AG20443 (cell line): ENCODE measurements at regions not wholly inside any gene's neighbourhood (a gene's known extent, or its start where the extent isn't known, plus 50 kb on each side); places are given as distances from the start of the nearest gene placed in this dataset.

Source experiments
- DNase-seq: peaks from one replicate; pipeline ENCODE4 v3.0.0; 2012; ENCODE audit warnings: low spot score, mixed read lengths

GRCh38 chr21:34192646-34193285, 119.4 kb downstream of the MRPS6 start:
- DNase-seq = no peak

DNA sequence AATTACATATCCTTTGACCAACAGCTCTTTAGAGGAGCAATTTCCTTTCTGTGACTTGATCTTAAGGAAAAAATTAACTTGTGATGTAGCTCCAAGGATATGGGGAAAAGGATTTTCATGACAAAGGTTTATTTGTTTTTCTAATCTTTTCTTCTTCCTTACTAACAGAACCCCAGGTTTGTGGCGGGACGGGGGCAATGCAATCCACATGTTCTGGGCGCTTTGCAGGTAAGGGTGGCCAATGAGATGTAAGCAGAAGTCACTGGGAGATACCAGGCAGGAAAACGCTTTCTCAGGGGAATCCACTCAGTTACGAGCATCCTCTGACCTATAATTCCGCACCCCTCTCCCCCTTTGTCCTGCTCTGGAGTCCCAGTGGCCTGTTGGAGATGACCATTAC, 122.0 kb downstream of the MRPS6 start:
- DNase-seq = no peak

- no peak for DNase-seq
Measured at GRCh38 chr21:34196996-34197395, 123.6 kb downstream of the MRPS6 start.

- no peak for DNase-seq
Measured at GRCh38 chr21:34197561-34197960, 124.2 kb downstream of the MRPS6 start.

DNA sequence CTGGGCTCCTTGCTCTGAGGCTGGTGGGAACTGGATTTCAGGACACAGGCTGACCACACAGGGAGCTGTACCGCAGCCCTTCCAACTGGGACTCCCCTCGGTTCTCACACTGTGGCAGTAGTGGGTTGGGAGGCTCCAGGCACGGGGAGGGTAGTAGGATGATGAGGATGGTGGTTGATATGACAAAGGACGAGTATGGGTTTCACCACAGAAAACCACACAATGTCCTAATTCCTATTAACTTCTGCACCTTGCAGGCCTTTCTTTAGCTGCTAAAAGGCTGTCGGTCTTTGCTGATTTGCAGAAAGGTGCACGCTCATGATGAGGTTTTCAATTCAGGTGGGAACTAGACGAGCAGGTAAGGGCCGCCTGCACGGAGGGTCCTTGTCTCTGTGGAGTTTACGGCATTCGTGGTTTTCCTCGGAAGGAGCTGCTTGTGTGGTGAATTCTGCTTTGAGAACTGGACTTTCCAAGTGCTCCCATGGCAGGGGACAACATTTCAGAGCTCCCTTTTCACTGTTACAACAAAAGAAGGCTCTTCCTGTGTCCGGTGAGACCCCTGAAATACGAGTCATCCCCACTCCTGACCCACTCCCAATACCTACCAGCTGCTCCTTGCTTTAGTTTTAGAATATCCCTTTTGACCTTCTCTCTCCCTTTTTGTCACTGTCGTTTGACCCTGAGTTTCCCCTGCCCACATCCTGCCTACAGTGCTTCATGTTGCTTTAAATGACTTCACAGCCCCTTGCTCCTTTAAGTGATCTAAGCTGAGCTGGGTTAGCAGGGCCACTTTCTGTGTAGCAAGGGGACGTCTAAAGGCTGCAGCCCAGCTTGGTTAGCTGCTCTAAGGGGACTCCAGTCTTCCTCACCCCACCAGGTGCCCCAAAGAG, 125.1 kb downstream of the MRPS6 start:
- DNase-seq = no peak

- DNase-seq = no peak
Measured at GRCh38 chr21:34199121-34199910, 125.9 kb downstream of the MRPS6 start.

DNA sequence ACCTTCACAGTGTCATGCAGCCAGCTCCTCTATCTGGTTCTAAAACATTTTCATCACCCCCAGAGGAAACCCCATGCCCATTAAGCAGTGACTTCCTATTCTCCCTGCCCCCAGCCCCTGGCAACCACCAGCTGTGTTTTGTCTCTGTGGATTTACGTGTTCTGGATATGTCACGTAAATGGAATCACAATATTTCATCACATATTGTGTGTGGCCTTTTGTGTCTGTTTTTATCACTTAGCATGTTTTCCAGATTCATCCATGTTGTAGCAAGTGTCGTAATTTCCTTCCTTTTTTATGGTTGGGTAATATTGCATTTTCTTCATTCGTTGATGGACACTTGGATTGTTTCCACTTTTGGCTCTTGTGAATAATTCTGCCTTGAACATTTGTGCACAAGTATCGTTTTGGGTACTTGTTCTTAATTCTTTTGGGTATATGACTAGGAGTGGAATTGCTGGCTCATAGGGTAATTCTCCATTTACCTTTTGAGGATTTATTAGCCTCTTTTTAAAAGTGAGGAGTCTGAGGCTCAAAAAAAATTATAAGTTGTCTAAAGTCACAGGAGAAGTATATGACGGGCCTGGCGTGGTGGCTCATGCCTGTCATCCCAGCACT, 127.0 kb downstream of the MRPS6 start:
- DNase-seq = no peak

DNA sequence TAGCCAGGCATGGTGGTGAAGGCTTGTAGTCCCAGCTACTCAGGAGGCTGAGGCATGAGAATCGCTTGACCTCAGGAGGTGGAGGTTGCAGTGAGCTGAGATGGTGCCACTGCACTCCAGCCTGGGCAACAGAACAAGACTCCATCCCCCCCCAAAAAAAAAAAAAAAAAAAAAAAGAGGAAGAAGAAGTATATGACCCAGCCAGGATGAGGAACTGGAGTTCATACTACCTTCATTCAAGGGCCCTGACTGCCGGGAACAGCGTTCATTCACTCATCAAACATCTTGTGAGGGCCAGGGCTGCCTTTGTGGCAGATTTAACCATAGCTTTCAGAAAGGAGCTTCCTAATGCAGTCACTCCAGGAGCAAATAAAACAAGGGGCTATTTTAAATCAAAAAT, 127.6 kb downstream of the MRPS6 start:
- no peak for DNase-seq

DNA sequence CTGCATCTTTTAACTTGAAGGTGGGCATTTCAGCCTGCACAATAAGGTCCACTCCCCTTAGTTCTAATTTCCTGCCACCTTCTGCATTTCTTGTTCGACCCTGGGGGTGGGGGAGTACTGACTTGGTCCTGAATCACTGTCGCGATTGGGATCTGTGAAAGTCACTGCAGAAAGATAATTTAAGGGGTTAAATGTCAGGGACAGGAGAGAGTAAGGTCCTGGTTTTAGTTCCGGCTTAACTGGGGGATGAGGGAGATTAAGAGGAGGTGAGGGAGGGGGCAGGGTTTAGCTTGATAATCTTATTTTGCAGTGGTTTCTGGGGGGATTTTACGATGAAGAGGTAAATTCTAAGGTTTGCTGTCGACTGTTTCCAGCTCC, 128.1 kb downstream of the MRPS6 start:
- DNase-seq = no peak

GRCh38 chr21:34202553-34203372, 129.4 kb downstream of the MRPS6 start:
- no peak for DNase-seq

DNA sequence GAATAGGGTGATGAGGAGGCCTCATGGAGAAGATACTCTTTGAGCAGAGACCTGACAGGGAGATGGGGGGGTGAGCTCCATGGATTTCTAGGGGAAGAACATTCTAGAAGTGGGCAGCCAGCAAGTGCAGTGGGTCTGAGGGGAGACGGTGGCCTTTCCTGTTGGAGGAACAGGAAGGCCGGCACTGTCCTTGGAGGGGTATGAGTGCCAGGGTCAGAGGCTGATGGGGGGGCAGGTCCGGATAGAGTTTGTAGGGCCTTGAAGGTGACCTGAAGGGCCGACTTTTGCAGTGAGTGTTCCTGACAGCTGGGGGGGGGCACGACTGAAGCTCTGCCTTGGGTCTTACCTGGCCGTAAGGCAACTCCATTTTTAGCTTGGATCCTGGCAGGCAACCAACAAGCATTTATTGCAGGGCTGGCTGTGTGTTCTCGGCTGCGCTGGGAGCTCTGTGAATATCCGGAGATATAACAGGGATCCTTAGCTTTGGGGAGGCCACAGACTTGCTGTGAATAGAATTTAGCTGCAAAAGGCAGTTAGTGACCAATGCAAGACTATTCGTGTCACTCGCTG, 130.6 kb downstream of the MRPS6 start:
- DNase-seq = no peak

GRCh38 chr21:34204481-34205439, 131.4 kb downstream of the MRPS6 start:
- no peak for DNase-seq

GRCh38 chr21:34205811-34206571, 132.6 kb downstream of the MRPS6 start:
- DNase-seq = no peak

- DNase-seq = no peak
Measured at GRCh38 chr21:34213959-34214358, 140.6 kb downstream of the MRPS6 start.

DNA sequence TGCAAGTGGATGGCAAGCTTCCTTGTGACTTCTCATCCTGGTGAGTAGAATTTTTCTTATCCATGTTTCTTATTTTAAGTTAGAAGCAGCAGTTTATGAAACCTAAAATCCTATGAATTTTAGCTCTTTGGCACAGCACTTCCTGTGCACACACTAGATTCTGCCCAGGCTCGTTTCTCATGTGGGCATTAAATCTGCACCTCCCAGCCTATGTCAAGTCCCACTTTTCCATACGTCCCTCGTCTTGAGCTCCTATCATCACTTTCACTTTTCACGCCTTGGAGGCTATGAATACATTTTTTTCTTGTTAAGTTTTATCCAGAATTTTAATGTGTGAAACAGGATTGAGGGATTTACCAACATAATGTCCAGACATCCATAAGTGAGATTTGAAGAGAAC, 142.1 kb downstream of the MRPS6 start:
- no peak for DNase-seq

DNA sequence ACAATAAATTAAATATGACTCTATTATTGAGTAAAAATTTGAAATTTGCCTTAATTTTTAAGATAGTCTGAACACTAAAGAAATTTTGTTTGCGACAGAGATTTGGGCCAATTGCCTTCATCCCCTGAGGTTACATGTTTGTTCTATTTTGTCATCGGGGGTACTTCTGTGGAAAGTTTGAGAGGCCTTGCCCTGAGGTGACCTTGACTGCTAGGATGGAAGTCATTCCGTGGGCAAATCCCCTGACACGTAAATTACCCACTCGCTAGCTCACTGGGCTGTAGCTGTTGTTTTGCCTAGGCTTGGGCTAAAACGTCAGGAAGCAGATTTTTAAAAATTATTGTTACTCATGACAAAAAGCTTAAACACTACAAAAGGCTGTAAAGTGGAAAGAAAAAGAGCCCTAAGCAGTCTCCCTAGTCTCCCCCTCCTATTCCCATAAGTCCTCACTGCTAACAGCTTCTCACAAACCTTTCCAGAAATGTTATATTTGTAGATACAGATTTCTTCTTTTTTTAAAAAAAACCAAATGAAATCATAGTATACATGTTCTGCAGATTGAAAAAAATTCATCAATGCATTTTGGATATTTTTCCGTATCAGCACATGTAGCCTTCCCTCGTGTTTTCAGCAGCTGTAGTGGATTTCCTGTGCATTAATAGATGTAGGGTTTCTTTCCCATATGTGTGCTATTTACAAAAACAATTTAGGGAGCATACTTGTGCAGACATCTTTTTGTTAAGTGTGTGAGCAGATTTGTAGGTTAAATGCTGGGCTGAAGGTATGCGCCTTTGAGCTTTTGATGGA, 142.7 kb downstream of the MRPS6 start:
- DNase-seq = peak; percentile 26

DNA sequence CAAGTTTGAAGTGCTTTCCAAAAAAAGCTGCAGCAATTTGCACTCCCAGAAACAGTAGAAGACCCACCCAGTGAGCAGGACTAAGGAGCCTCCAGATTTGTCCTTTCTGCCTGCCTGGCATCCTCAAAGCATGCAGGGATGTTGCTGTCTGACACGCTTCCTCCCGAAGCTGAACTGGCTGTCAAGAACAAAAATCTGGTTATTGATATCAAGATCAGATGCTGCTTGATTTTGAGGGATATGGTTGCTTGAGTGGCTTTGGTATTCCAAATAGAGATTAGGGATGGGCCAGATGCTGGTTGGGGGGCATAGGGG, 143.3 kb downstream of the MRPS6 start:
- no peak for DNase-seq

GRCh38 chr21:34217263-34217662, 143.9 kb downstream of the MRPS6 start:
- no peak for DNase-seq
